Prostate gland (tissue), 2 donors: ENCODE measurements at regions not wholly inside any gene's neighbourhood (a gene's known extent, or its start where the extent isn't known, plus 50 kb on each side); places are given as distances from the start of the nearest gene placed in this dataset.

Source experiments
- DNase-seq: peaks from one replicate; pipeline ENCODE4 v3.0.0-alpha.2; 2019; ENCODE audit warnings: low spot score
- H3K27ac ChIP-seq, 2 donors: fragments of 200-600 bp; sonication (generic); 2 replicates each; pipeline ENCODE4 v1.5.1; 2017 to 2019
- H3K27me3 ChIP-seq: fragments of 200-600 bp; sonication (generic); replicated peaks from 2 replicates; pipeline ENCODE4 v1.5.1; 2019; ENCODE audit not compliant: insufficient read depth
- H3K36me3 ChIP-seq, 2 donors: fragments of 200-600 bp; sonication (generic); 1 replicate in 1 of 2; 2 replicates in 1 of 2; pipeline versions ENCODE4 v1.5.1 to v1.8.1; 2017 to 2019
- H3K4me1 ChIP-seq: fragments of 200-600 bp; sonication (generic); replicated peaks from 2 replicates; pipeline ENCODE4 v1.5.1; 2019
- H3K4me3 ChIP-seq, 2 donors: fragments of 200-600 bp; sonication (generic); 2 replicates each; pipeline ENCODE4 v1.5.1; 2017 to 2019
- H3K9me3 ChIP-seq: fragments of 200-600 bp; sonication (generic); 2 replicates; pipeline ENCODE4 v1.5.1; 2017
- POLR2A ChIP-seq: fragments of 450-650 bp; IDR thresholded peaks from one replicate; pipeline ENCODE4 v1.6.1; 2016; ENCODE audit warnings: antibody characterized with exemption, mild to moderate bottlenecking
- POLR2AphosphoS5 ChIP-seq: sonication (generic); formaldehyde crosslinking; IDR thresholded peaks from one replicate; pipeline ENCODE4 v1.6.1; 2017; ENCODE audit warnings: antibody characterized with exemption
- WGBS: methylation state at CpG from one replicate; pipeline ENCODE4 v1.1.5; 2018; 5-methylcytosine and 5-hydroxymethylcytosine counted together
- intact Hi-C: fragments of 100-400 bp; cut with DNase I; formaldehyde crosslinking; loops from one replicate; pipeline ENCODE4 v1.14.2; 2022
- TF ChIP-seq, protein P1 (sequence below), 4 experiments: fragments of 200-600 bp in 2 of 4; fragments of 450-650 bp in 2 of 4; sonication (generic) in 2 of 4; IDR thresholded peaks; 1 replicate in 3 of 4; 2 replicates in 1 of 4; pipeline ENCODE4 v1.5.1; 2016 to 2019; ENCODE audit warnings: antibody characterized with exemption in 4 of 4, mild to moderate bottlenecking in 2 of 4, moderate library complexity in 2 of 4

- Histone ChIP-seq H3K4me3 (no peak overlapping the region), H3K27me3 (no peaks in the 10 kb centered on the region), H3K27ac (no peak overlapping the region), H3K4me1 (no peaks in the 10 kb centered on the region), H3K9me3 (no peaks in the 10 kb centered on the region), H3K36me3 (no peaks in the 10 kb centered on the region)
- 80% methylated on average over 2 of the region's 2 CpGs for WGBS
- intact Hi-C loops = no loop called here
- no peak for DNase-seq
- TF ChIP-seq, protein P1, sequence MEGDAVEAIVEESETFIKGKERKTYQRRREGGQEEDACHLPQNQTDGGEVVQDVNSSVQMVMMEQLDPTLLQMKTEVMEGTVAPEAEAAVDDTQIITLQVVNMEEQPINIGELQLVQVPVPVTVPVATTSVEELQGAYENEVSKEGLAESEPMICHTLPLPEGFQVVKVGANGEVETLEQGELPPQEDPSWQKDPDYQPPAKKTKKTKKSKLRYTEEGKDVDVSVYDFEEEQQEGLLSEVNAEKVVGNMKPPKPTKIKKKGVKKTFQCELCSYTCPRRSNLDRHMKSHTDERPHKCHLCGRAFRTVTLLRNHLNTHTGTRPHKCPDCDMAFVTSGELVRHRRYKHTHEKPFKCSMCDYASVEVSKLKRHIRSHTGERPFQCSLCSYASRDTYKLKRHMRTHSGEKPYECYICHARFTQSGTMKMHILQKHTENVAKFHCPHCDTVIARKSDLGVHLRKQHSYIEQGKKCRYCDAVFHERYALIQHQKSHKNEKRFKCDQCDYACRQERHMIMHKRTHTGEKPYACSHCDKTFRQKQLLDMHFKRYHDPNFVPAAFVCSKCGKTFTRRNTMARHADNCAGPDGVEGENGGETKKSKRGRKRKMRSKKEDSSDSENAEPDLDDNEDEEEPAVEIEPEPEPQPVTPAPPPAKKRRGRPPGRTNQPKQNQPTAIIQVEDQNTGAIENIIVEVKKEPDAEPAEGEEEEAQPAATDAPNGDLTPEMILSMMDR (IDR thresholded peaks at IDR 0.05) = no peak
- TF ChIP-seq POLR2A (no peak), POLR2AphosphoS5 (no peak)
These were observed 355.6 kb upstream of the THRB start for GRCh38 chr3:24850245-24850644.

- WGBS = 32% methylated on average over 4 of the region's 4 CpGs
- TF ChIP-seq POLR2A (no peak), POLR2AphosphoS5 (no peak)
- TF ChIP-seq, protein P1 (IDR thresholded peaks at IDR 0.05) = no peak
- DNase-seq = peak; percentile 16
These were observed 359.2 kb upstream of the THRB start for GRCh38 chr3:24853685-24854490.

GRCh38 chr3:24854748-24855147 lies 360.1 kb upstream of the THRB start:
- Histone ChIP-seq H3K27ac (no peak overlapping the region), H3K9me3 (no peaks in the 10 kb centered on the region), H3K36me3 (no peaks in the 10 kb centered on the region), H3K27me3 (no peaks in the 10 kb centered on the region), H3K4me3 (no peak overlapping the region), H3K4me1 (no peaks in the 10 kb centered on the region)
- 71% methylated on average over 4 of the region's 4 CpGs for WGBS
- no peak for TF ChIP-seq POLR2AphosphoS5
- TF ChIP-seq, protein P1 (IDR thresholded peaks at IDR 0.05) = no peak
- no peak for TF ChIP-seq POLR2A
- DNase-seq = no peak
- intact Hi-C loops = no loop called here

More at GRCh38 chr3:24853685-24854490, 359.2 kb upstream of the THRB start:
- intact Hi-C loops = no loop called here
- Histone ChIP-seq H3K36me3 (no peaks in the 10 kb centered on the region), H3K27me3 (no peaks in the 10 kb centered on the region), H3K27ac (no peak overlapping the region), H3K9me3 (no peaks in the 10 kb centered on the region), H3K4me3 (no peak overlapping the region), H3K4me1 (no peaks in the 10 kb centered on the region)

DNA sequence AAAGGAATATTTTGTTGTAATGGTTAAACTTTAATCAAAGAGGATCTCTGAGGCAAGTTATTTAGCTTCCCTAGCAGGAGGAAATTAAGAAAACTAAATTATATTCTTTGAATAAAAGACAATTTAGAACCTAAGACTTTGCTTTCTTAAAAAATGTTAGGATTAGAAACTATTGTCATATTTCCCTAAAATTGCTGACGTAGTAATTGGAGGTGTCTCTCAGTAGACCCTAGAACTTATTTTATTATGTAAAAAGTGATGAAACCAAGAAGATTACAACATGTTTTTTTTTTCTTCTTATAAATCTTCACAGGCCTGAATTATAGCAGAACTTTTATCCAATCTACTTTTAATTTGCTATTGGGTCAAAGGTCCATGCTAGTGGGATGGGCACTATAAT lies 363.3 kb upstream of the THRB start:
- 91% methylated on average over 1 of the region's 1 CpG for WGBS
- Histone ChIP-seq H3K27ac (no peak overlapping the region), H3K4me3 (no peak overlapping the region), H3K4me1 (no peaks in the 10 kb centered on the region), H3K36me3 (no peaks in the 10 kb centered on the region), H3K9me3 (no peaks in the 10 kb centered on the region), H3K27me3 (no peaks in the 10 kb centered on the region)
- DNase-seq = no peak
- TF ChIP-seq, protein P1 (IDR thresholded peaks at IDR 0.05) = no peak
- TF ChIP-seq POLR2A (no peak), POLR2AphosphoS5 (no peak)
- intact Hi-C loops = no loop called here

DNA sequence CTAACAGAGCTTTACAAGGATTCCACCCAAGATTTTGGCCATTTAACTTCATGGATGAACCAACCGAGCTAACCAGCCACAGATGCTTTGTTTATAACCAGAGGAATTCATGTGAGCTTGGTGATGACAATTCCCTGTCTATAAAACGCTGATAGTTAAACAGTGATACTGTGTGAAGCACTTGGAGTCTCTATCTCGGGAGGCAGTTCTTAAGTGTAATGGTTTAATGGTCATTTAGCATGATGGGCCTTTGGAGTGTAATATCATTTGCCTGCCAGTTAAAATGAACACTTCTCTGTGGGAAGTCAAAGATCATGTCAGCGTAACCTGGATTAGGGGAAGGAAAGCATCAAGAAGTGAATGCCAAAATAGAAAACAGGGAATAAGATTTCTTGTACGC lies 368.6 kb upstream of the THRB start:
- Histone ChIP-seq H3K27me3 (no peaks in the 10 kb centered on the region), H3K27ac (no peak overlapping the region), H3K4me1 (no peaks in the 10 kb centered on the region), H3K36me3 (no peaks in the 10 kb centered on the region), H3K9me3 (no peaks in the 10 kb centered on the region), H3K4me3 (no peak overlapping the region)
- 61% methylated on average over 5 of the region's 5 CpGs for WGBS
- intact Hi-C loops = no loop called here
- TF ChIP-seq POLR2A (no peak), POLR2AphosphoS5 (no peak)
- TF ChIP-seq, protein P1 (IDR thresholded peaks at IDR 0.05) = no peak
- DNase-seq = no peak
